CD4-positive, alpha-beta T cell treated with Interferon alpha-2 for 1 hour (primary cell): ENCODE measurements at regions not wholly inside any gene's neighbourhood (a gene's known extent, or its start where the extent isn't known, plus 50 kb on each side); places are given as distances from the start of the nearest gene placed in this dataset.

Source experiments
- DNase-seq, 2 donors: peaks; one replicate each; pipeline ENCODE4 v3.0.0-alpha.2; 2020 to 2022

DNA sequence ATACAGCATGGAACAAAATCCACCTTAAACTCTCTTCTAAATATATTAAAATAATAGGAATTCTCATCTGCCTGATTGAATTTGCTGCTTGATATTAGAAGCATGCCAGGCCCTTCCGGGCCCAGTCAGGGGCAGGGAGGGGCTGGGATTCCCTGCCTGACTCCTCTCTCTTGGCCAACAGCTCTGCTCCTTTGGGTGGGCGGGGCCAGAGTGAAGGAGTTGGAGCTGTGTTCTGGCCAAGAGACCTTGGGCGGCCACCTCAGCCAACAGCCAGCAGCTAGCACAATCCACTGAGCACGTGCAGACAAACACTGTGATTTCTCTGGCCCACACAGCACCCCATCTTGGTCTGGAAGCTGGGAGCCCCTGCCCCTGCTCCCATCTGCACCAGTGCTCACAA lies 140.3 kb downstream of the PJA1 start:
- no peak for DNase-seq

DNA sequence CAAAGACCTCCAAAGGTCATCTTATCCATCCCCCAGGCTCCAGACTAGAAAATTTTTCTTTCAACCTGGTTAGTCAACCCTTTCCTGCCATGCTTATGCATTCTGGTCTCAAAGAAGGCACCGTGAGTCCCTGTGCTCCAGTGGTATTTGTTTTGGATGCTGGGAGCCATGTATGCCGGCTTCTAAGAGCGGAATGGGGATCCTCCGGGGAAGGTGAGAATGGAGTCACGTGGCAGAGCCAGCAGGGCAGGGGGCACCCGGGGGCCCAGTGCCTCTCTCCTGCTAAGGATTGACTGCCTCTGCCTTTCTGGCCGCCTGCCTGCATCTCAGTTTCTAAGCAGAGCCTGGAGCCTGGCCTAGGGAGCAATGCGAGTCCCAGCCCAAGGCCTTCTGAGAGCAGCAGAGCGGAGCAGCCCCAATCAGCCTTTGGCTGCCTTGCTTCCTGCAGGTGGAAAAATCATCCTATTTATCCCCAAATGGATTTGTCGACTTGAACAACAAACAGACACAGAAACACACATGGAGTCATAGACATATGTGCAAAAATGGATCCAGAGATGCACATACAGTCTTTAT lies 141.0 kb downstream of the PJA1 start:
- DNase-seq = no peak

DNA sequence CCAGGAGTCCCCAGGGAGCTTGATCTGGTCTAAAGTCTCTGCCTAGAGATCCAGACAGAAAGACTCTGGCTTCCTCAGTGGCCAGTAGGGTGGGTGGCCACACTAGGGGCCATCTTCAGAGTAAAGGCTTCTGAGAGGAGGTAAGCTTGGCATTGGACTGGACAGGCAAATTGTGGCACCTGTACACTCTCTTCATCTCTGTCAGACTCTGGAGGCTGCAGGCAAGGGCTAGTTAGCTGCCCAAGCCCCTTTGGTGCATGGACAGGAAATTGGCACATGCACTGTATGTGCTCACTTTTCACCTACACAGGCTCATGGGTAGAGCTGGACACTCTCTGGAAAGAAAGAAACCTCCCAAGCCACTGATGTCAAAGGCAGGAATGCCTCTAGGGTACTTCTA lies 142.8 kb downstream of the PJA1 start:
- DNase-seq = no peak

DNA sequence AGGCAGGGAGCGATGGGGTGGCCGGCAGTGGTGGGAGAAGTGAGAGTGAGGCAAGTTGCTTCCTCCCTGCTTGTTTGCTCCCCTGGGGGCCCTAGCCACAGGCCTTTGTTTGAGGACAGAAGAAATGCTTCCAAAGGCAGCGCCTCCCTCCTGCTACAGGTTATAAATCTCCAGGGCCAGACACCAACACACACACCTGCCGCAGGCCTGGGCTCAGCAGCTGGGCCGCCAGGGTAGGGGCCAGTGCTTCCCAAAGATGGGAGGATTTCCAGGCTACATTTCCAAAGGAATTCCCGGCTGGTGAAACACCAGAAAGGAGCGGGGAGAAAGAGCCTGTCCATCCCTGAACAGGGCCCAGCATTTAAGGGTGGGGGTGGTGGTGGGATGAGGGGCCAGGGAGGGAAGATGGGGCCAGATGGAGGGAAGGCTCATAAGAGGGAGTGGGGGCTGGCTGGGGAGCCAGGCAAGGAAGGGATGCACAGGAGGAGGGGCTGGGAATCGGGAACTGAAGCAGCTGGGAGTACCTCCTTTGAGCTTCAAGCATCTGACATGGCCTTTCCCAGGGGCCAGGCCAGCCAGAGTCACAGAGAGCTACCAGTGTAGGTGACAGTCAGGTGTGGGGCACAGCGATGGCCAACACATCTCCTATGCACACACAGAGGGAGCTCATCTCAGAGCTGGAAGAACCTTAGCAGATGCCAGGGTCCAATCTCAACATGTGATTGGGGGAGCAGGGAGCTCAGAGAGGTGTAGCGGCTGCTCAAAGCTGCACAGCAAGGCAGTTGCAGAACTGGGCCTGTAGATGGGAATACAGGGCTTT lies 143.9 kb downstream of the PJA1 start:
- no peak for DNase-seq

DNA sequence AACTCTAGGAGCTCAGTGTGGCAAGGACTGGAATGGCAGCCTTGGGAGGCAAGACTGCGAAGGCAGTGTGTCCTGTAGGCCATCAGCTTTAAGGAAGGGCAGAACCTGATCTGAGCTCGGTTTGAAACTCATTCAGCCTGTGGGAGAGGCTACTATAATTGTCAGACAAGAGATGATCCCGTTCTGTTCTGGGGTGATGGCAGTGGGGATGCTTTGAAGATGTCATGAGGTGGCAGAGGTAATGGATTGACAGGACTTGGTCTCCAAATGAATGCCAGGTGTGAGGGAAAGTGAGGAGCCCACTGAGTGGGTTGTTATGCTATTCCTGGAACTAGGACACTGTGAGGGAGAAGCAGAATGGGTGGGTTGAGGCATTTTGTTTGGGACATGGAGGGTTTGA lies 144.9 kb downstream of the PJA1 start:
- no peak for DNase-seq

DNA sequence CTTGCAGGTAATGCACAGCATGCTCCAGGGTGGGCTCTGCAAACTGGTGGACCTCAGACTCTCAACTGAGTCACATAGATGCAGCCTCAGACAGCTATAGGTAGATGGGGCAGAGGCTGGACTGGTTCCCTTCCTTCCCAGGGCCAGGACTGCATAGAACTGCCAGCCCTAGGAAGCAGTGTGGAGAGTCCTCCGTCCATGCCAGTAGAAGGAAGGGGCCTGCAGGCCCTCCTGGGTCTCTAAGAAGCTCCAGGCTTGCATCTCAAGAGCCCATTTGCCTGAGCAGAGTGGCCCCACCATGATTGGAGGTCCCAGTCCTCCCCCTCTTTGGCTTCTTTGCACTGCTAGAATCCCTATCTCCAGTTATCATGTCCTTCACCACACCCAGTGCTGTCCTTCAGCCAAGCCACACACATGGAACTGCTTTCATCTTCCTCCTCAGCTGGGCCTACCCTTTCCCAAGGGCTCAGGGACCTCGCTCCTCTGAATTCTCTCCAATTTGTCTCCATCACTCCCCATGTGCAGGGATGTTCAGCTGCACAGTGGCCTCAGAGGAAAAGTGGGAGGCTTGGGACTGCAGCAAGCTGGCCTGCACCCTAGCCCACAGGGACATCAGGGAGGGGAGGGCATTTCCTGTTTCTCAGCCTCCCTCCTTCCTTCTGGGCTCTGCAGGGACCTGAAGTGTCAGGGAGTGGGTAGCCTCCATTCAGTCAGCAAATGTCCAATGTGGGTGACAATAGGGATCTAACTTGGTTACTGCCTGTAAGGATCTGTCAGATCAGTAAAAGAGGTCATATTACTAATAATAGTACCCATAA lies 146.0 kb downstream of the PJA1 start:
- no peak for DNase-seq

DNA sequence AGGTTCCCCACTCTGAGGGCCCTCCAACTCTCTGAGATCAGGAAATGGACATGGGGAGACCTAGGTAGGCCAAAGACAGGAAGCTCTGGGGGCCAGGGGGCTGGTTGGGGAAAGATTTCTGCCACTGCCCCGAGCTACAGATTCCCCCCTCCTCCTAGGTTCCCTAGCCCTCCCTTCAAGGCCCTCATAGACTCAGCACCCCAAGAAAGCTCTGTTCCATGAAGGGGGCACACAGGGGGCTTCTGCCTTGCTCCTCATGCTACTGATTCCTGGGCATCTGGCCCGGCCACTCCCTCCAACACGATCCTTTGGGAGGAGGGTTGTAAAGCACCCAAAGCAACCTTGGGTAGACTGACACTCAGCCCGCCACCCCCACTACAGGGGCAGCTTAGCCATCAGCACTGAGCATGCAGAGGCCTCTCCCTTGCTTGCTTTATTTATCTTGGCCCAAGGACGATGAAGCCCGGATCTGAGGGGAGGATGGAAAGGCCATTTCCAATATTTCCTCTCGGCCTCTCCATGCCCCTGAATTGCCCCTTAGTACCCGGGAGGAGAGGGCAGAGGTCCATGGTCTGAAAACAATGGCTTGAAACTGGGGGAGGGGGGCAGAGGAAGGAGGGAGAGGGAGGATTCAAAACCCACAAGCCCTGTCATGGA lies 146.7 kb downstream of the PJA1 start:
- DNase-seq = no peak

DNA sequence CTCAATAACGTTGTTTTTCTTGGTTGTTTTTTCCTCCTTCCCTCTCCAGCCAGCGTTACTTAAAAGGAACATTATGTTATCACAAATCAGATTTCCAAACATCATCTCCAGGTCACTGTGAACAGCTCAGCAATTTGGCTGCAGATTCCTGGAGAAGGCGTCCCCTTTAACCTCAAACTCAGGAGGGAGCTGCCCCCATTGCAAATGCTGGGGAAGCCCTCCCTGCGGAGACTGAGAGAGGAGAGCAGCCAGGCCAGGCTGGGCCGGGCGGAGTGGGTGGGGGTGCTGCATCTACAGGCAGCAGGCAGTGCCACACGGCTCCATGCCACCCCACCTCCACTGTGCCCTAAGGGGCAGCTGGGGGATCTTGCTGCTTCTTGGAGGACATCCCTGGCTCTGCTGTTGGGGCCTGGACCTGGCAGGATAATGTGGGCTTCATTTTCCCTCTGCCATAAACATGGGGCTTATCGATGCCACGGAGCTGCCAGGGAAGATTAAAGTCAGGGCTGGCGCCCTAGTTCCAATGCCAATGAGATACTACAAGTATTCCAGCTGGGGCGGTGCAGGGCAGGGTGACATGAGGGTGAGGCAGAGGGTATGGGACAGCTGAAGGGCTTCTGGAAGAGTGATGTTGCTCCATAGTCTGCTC lies 148.8 kb downstream of the PJA1 start:
- DNase-seq = no peak

DNA sequence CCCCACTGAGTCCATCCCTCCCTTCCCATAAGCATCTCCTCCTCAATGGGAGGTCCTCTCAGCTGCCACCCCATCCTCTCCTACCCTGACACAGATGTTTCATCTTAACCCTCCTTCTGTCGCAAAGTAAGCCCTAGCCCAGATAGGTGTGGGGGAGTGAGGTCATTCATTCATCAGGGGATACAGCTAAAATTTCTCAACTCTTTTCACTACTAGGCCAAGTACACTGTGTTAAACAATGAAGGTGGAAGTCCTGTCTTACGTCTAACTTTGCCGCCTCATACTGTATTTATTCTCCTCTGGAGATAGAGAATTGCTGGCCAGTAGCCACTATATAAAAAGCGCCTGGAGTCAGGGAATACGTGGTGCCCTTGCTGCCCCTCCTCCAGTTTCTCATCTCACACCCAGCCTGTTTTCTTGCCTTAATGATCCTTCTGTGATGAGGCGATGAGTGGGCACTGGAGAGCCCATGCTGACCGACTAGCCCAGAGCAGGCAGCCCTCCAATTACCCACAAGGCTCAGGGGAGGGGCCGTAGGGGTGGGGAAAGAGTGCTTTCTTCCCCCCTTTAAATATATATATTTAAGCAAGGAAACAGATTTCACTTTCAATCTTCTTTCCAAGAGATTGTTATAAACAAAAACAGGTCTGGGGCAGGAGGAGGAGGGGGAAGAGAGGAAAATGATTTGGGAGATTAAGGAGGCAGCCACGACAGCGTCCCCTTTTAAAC lies 149.5 kb downstream of the PJA1 start:
- no peak for DNase-seq

DNA sequence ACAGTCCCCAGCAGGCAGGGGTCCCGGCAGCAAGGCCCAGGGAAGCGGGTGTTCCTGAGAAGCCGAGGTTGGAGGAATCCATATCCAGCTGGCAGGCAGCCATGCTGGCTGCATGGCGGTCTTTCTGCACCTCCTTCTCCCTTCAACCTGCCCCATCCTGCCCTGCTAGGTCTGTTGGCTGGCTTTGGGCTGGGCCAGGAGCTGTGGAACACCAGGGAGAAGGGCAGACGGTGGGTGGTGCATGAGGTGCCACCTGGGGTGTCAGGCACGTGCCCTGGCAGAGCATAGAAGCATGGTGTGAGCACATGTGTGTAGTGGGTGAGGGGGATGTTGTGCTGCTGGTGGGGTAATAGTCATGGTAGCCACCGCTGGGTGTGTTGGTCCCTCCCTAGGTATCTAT lies 150.1 kb downstream of the PJA1 start:
- DNase-seq = no peak

DNA sequence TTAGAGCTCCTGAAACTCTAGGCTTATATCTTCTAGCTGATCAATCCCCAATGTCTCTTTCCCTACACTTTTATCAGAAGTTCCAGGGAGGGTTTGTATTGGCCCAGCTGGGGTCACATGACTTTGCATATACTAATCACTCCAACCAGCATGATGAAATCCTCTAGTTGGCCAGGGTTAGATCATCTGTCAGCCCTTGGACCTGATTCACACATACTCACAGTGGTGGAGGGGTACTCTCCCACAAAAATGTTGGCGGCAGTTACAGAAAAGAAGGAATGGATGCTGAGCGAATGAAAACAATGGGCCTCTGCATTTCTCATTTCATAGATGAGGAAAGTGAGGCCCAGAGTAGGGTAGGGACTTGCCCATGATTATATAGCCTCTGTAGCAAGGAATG lies 151.1 kb downstream of the PJA1 start:
- no peak for DNase-seq

DNA sequence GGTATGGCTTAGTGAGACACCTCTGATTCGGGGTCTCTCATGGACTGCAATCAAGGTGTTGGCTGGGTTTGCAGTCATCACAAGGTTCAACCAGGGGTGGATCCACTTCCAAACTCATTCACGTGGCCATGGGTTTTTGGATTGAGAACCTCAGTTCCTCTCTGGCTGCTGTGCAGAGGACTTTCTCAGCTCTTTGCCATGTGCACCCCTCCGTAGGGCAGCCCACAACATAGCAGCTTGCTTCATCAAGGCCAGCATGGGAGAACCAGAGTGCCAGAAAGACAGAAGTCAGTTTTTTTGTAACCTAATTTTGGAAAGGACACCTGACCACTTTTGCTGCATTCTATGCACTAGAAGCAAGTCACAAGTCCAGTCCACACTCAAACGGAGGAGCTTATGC lies 154.9 kb downstream of the PJA1 start:
- no peak for DNase-seq

DNA sequence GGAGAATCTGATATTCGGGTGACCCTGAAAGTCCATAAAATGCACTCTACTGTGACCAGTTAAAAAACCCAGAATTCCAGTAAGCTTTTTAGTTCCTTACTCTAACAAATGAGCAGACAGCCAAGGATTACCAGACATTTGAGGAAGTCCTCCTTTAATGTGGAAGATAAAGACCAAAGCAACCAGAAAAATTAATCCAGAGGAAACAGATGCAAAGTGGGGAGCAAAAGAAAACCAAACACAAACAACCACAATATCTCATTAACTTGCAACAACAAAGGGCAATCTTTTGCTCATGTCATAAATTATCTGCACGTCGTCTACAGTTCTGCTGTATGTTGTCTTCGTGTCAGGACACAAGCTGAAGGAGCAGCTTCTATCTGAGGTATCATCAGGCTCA lies 164.4 kb downstream of the PJA1 start:
- DNase-seq = no peak

DNA sequence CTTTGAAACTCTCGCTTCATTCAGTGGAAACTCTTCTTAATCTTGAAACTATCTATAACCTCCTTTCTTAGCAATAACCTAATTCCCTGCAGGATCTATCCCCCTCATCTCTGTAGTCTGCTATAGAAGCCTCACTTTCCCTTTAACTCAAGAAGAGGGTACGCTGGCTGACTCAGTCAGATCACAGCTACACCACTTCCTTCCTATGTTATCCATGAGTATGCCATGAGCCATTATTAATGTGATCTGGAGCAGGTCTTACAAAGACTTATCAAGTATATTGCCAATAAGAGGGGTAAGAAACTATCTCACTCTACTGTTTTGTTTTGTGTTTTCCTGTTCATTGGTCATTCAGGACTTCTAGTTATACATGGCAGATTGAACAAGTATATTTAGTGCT lies 165.3 kb downstream of the PJA1 start:
- no peak for DNase-seq

DNA sequence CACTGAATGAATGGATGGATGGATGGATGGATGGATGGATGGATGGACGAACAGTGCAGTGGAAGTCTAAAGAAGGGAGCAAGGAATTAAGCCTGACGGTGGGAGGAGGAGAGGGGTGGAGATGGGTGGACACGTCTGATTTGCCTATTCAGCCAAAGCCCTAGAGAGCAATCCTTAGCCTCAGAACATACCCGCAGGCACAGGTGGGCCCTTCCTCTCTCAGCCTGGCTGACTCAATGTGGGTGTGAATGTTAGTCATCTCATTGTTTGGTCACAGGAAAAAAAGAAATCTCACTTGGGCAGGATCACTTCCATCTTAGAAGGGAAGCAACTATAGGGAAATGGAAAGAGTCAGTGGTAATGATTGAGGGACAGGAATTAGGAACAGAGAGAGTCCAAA lies 165.9 kb downstream of the PJA1 start:
- DNase-seq = no peak

DNA sequence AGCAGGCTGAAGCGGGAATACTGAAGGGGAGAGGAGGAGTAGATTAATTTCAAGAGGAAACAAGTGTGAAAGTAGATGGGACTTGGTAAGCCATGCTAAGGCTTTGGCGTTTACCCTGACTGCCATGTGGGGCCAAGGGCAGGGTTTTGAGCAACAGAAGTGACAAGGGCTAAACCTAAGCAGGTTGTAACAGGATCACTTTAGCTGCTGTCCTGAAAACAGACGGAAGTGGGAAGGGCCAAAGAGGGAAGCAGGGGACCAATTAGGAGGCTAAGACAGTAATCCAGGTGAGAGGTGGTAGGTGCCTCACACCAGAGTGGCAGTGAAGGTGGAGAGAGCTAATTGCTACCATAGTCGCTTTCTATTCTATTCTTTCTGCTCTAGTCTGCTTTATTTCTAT lies 166.5 kb downstream of the PJA1 start:
- DNase-seq = no peak

DNA sequence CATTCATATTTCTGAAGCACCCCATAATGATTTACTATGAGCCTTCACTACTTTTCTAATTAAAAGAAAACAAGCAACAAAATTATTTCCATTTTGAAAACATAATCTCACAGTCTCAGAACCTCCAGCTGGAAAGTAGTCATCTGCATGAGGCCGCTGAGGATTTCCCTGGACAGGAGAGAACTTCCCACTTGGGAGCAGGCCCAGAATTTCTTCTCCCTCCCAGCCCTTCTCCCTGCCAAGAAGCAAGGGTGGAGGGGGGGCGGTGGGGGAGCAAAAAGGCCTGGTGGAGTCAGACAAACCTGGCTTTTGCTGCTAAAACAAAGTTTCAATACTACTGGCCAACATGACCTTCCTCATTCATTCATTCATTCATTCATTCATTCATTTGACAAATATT lies 167.3 kb downstream of the PJA1 start:
- DNase-seq = no peak

DNA sequence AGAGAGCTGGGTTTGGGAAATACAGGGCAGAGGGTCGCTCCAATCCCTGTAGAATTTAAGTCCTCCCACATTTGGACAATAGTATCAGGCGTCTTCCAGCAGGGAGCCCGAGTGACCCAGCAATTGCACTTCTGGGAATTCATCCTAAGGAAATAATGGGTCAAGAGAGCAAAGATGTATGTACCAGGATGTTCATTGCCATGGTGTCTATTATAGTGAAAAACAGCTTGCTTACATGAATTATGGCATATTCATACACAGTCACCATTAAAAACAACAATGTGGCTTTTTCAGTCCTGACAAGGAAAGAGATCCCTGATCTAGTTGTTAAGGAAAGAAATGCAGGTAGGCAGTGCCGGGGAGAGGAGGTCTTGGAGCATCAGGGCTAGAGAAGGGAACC lies 167.7 kb downstream of the PJA1 start:
- DNase-seq = no peak

DNA sequence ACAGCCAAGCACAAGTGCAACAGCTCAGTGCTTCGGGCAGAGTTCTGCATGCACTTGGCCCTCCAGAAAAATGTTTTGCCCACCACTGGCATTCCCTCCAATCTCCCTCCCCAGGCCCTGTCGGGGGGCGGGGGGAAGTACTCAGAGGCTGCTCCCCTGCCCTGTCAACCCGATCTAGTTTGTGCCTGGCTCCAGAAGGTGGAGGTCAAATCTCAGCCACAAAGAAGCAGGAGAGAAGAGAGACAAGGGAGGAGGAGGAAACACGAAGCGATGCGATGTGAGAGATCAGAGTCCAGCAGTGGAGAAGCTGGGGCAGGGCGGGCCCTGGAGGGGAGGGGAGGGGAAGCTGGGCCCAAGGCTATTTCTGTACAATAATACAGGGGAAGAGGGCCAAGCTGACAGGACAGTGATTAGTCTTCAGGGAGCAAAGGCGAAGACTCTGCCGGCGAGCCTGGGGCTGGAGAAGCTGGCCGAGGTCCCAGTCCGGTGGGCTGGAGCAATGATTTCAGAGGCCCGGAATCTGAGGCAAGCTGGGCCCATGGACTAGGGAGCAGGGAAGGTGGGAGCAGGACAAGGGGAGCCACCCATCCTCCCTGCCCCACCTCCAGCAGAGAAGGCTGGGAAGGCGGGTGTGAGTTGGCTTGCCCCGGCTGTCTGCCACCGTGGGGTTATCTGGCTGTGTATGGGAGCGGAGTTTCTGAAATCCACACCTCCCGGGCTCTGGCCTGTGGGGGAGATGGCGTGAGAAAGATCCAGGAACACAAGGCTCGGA lies 167.1 kb downstream of the EFNB1 start:
- DNase-seq = no peak

DNA sequence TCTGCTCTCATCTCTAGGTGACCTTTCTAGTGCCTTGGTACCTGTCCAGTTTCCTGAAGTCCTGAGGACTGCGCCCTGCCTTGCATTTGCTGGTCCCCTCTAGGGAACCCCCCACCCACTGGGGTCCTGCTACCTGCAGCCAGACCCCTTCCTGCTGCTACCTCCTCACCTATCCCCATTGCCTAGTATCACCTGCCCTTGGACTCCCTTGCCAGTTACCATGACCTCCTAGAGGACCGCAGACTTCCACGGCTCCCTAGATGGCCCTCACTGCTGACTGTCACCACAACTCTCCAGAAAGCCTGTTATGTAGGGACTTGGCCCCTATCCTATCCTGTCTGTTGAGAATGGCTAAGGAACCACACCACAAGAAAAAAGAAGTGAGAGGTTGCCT lies 166.6 kb downstream of the EFNB1 start:
- no peak for DNase-seq

DNA sequence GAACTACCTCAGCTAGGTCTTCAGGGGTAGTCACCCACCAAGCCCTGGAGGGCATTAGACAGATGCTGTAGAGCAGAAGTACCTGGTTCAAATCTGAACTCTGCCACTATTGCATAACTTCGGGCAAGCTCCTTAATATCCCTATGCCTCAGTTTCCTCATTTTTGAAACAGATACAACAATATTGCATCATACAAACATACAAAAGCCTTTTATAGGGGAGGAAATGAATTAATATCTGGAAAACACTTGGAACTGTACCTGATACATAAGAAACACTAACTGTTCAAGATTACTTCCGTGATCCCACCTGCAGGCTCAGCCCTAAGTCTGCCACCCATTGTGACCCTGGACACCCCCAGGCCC lies 166.1 kb downstream of the EFNB1 start:
- DNase-seq = no peak
